Midbrain (tissue), 1 donor: ENCODE measurements at regions not wholly inside any gene's neighbourhood (a gene's known extent, or its start where the extent isn't known, plus 50 kb on each side); places are given as distances from the start of the nearest gene placed in this dataset.

ENCODE experiments used
- DNase-seq: peaks from one replicate; lab custom pipeline; 2025; lab: John Stamatoyannopoulos, UW

GRCh38 chr4:155521382-155521781 is 144.6 kb upstream of the MAP9 start:
- no peak for DNase-seq

- no peak for DNase-seq
These were observed 138.8 kb upstream of the MAP9 start for GRCh38 chr4:155515444-155516075.

- no peak for DNase-seq
These were observed 137.9 kb upstream of the MAP9 start for GRCh38 chr4:155514628-155515027.

GRCh38 chr4:155512817-155513216 is 136.1 kb upstream of the MAP9 start:
- DNase-seq = no peak

GRCh38 chr4:155512046-155512445 is 135.3 kb upstream of the MAP9 start:
- no peak for DNase-seq

GRCh38 chr4:155510771-155511170 is 134.0 kb upstream of the MAP9 start:
- DNase-seq = no peak

- DNase-seq = no peak
These were observed 132.8 kb upstream of the MAP9 start for GRCh38 chr4:155509555-155509954.

- no peak for DNase-seq
These were observed 130.0 kb upstream of the MAP9 start for GRCh38 chr4:155506745-155507144.

- no peak for DNase-seq
These were observed 128.6 kb upstream of the MAP9 start for GRCh38 chr4:155505321-155505720.

GRCh38 chr4:155497306-155497705 is 120.5 kb upstream of the MAP9 start:
- no peak for DNase-seq

- no peak for DNase-seq
These were observed 119.5 kb upstream of the MAP9 start for GRCh38 chr4:155496294-155496626.

- DNase-seq = no peak
These were observed 119.0 kb upstream of the MAP9 start for GRCh38 chr4:155495572-155496293.

- DNase-seq = no peak
These were observed 117.4 kb upstream of the MAP9 start for GRCh38 chr4:155494037-155494718.

- DNase-seq = no peak
These were observed 114.8 kb upstream of the MAP9 start for GRCh38 chr4:155491336-155492120.

- no peak for DNase-seq
These were observed 112.5 kb upstream of the MAP9 start for GRCh38 chr4:155489271-155489670.

- no peak for DNase-seq
These were observed 111.9 kb upstream of the MAP9 start for GRCh38 chr4:155488691-155489090.

- DNase-seq = no peak
These were observed 110.4 kb upstream of the MAP9 start for GRCh38 chr4:155487210-155487609.

GRCh38 chr4:155481150-155481549 is 104.4 kb upstream of the MAP9 start:
- DNase-seq = no peak

- no peak for DNase-seq
These were observed 103.1 kb upstream of the MAP9 start for GRCh38 chr4:155479835-155480234.

- DNase-seq = no peak
These were observed 101.6 kb upstream of the MAP9 start for GRCh38 chr4:155478336-155478835.

GRCh38 chr4:155474758-155475157 is 98.0 kb upstream of the MAP9 start:
- DNase-seq = no peak

GRCh38 chr4:155473420-155474095 is 96.8 kb upstream of the MAP9 start:
- no peak for DNase-seq
